ENCODE measurements at regions not wholly inside any gene's neighbourhood (a gene's known extent, or its start where the extent isn't known, plus 50 kb on each side); places are given as distances from the start of the nearest gene placed in this dataset.
A peak's percentile ranks its signal among the peaks of the same experiment; 100 is the strongest.

DNA sequence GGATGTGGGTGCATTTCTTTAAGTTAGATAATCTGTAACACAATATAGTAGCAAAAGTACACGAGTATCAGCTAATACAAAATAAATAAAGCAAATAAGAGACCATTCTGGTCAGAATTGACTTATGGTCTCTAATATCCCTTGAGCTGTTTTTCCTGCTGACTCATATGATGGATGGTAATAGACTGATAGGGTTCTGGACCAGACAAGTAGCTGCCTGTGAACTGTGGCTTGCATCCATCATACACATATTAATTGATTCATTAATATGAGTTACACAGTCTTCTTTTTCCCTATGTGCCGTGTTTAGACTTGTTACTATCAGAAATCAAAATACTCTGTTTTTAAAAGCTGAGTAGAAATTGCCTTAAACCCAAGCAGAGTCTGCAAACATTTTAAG, 762.8 kb downstream of the GATA3 start:
- no peak for DNase-seq (ENCODE audit: low read depth)
- Histone ChIP-seq H3K27me3 (ENCODE audit: insufficient read depth, low read length) (no peaks in the 10 kb centered on the region), H4K20me1 (ENCODE audit: insufficient read depth, low read length) (no peaks in the 10 kb centered on the region), H3K9me3 (ENCODE audit: insufficient read depth, low read depth, low read length) (no peaks in the 10 kb centered on the region), H3K4me1 (ENCODE audit: insufficient read depth, low read length) (no peaks in the 10 kb centered on the region), H3K79me2 (ENCODE audit: insufficient read depth, low read length) (no peaks in the 10 kb centered on the region), H3K4me3 (ENCODE audit: insufficient read depth, low read depth, low read length) (no peak overlapping the region), H2AFZ (ENCODE audit: low read depth, low read length) (no peak overlapping the region), H3K27ac (ENCODE audit: low read depth, low read length) (no peak overlapping the region), H3K36me3 (ENCODE audit: insufficient read depth, low read length) (no peaks in the 10 kb centered on the region), H3K9ac (ENCODE audit: low read length) (no peak overlapping the region), H3K4me2 (ENCODE audit: low read length) (no peak overlapping the region)
- H3K4me1 Mint-ChIP-seq (ENCODE audit: low read depth, unreplicated experiment) = peaks cover 8% of the 10 kb centered on the region
- FAIRE-seq = no peak
- no peak overlapping the region for H3K4me3 Mint-ChIP-seq (ENCODE audit: unreplicated experiment)
- no peak overlapping the region for H3K27ac Mint-ChIP-seq (ENCODE audit: unreplicated experiment)
- TF ChIP-seq EZH2 (IDR thresholded peaks at IDR 0.05; ENCODE audit: insufficient read depth, low read length) = no peak
- TF ChIP-seq, protein P1, sequence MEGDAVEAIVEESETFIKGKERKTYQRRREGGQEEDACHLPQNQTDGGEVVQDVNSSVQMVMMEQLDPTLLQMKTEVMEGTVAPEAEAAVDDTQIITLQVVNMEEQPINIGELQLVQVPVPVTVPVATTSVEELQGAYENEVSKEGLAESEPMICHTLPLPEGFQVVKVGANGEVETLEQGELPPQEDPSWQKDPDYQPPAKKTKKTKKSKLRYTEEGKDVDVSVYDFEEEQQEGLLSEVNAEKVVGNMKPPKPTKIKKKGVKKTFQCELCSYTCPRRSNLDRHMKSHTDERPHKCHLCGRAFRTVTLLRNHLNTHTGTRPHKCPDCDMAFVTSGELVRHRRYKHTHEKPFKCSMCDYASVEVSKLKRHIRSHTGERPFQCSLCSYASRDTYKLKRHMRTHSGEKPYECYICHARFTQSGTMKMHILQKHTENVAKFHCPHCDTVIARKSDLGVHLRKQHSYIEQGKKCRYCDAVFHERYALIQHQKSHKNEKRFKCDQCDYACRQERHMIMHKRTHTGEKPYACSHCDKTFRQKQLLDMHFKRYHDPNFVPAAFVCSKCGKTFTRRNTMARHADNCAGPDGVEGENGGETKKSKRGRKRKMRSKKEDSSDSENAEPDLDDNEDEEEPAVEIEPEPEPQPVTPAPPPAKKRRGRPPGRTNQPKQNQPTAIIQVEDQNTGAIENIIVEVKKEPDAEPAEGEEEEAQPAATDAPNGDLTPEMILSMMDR (IDR thresholded peaks at IDR 0.05; ENCODE audit: insufficient read depth, low read depth, low read length) = no peak
- no peaks in the 10 kb centered on the region for H3K9me3 Mint-ChIP-seq (ENCODE audit: unreplicated experiment)
- H3K27me3 Mint-ChIP-seq (ENCODE audit: low read depth, unreplicated experiment) = no peaks in the 10 kb centered on the region
- H3K36me3 Mint-ChIP-seq (ENCODE audit: low read depth, unreplicated experiment) = no peaks in the 10 kb centered on the region

- Mint-ChIP-seq H3K27me3 (ENCODE audit: low read depth, unreplicated experiment) (no peaks in the 10 kb centered on the region), H3K27ac (ENCODE audit: unreplicated experiment) (no peak overlapping the region), H3K9me3 (ENCODE audit: unreplicated experiment) (no peaks in the 10 kb centered on the region), H3K36me3 (ENCODE audit: low read depth, unreplicated experiment) (no peaks in the 10 kb centered on the region), H3K4me3 (ENCODE audit: unreplicated experiment) (no peak overlapping the region), H3K4me1 (ENCODE audit: low read depth, unreplicated experiment) (peaks cover 6% of the 10 kb centered on the region)
- no peak for TF ChIP-seq EZH2 (IDR thresholded peaks at IDR 0.05; ENCODE audit: insufficient read depth, low read length)
- TF ChIP-seq, protein P1 (IDR thresholded peaks at IDR 0.05; ENCODE audit: insufficient read depth, low read depth, low read length) = no peak
- Histone ChIP-seq H4K20me1 (ENCODE audit: insufficient read depth, low read length) (no peaks in the 10 kb centered on the region), H3K79me2 (ENCODE audit: insufficient read depth, low read length) (no peaks in the 10 kb centered on the region), H3K9ac (ENCODE audit: low read length) (no peak overlapping the region), H3K4me3 (ENCODE audit: insufficient read depth, low read depth, low read length) (no peak overlapping the region), H2AFZ (ENCODE audit: low read depth, low read length) (no peak overlapping the region), H3K4me2 (ENCODE audit: low read length) (no peak overlapping the region), H3K27ac (ENCODE audit: low read depth, low read length) (no peak overlapping the region), H3K27me3 (ENCODE audit: insufficient read depth, low read length) (no peaks in the 10 kb centered on the region), H3K4me1 (ENCODE audit: insufficient read depth, low read length) (no peaks in the 10 kb centered on the region), H3K9me3 (ENCODE audit: insufficient read depth, low read depth, low read length) (no peaks in the 10 kb centered on the region), H3K36me3 (ENCODE audit: insufficient read depth, low read length) (no peaks in the 10 kb centered on the region)
- FAIRE-seq = no peak
- DNase-seq (ENCODE audit: low read depth) = no peak
Measured at GRCh38 chr10:8825611-8826010, 771.1 kb downstream of the GATA3 start.

DNA sequence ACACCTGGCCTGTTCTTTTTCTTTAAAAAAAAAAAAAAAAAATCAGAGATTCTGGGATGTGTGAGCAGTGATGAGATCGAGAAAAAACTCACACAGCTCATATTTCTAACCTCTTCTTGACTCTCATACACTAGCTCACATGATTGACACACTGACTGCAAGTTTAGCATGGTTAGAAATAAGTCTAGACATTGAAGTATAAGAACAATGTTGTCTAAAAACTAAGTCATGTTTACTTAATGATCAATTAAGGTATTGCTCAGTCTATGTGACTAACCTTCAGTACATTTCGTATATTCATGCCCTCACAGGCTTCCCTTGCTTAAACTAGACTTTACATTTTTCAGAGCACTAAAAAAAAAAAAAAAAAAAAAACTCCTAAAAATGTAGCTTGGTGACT, 775.1 kb downstream of the GATA3 start:
- no peak for TF ChIP-seq EZH2 (IDR thresholded peaks at IDR 0.05; ENCODE audit: insufficient read depth, low read length)
- TF ChIP-seq, protein P1 (IDR thresholded peaks at IDR 0.05; ENCODE audit: insufficient read depth, low read depth, low read length) = no peak
- Histone ChIP-seq H4K20me1 (ENCODE audit: insufficient read depth, low read length) (no peaks in the 10 kb centered on the region), H3K4me1 (ENCODE audit: insufficient read depth, low read length) (no peaks in the 10 kb centered on the region), H3K36me3 (ENCODE audit: insufficient read depth, low read length) (no peaks in the 10 kb centered on the region), H3K9ac (ENCODE audit: low read length) (no peak overlapping the region), H3K4me3 (ENCODE audit: insufficient read depth, low read depth, low read length) (no peak overlapping the region), H3K79me2 (ENCODE audit: insufficient read depth, low read length) (no peaks in the 10 kb centered on the region), H3K9me3 (ENCODE audit: insufficient read depth, low read depth, low read length) (no peaks in the 10 kb centered on the region), H2AFZ (ENCODE audit: low read depth, low read length) (no peak overlapping the region), H3K4me2 (ENCODE audit: low read length) (no peak overlapping the region), H3K27ac (ENCODE audit: low read depth, low read length) (no peak overlapping the region), H3K27me3 (ENCODE audit: insufficient read depth, low read length) (no peaks in the 10 kb centered on the region)
- no peaks in the 10 kb centered on the region for H3K36me3 Mint-ChIP-seq (ENCODE audit: low read depth, unreplicated experiment)
- H3K9me3 Mint-ChIP-seq (ENCODE audit: unreplicated experiment) = no peaks in the 10 kb centered on the region
- H3K4me3 Mint-ChIP-seq (ENCODE audit: unreplicated experiment) = no peak overlapping the region
- FAIRE-seq (no peak), DNase-seq (ENCODE audit: low read depth) (peak; percentile 2)
- peaks cover 1% of the 10 kb centered on the region for H3K4me1 Mint-ChIP-seq (ENCODE audit: low read depth, unreplicated experiment)
- H3K27ac Mint-ChIP-seq (ENCODE audit: unreplicated experiment) = no peak overlapping the region
- no peaks in the 10 kb centered on the region for H3K27me3 Mint-ChIP-seq (ENCODE audit: low read depth, unreplicated experiment)
